M059J (cell line): ENCODE measurements at regions not wholly inside any gene's neighbourhood (a gene's known extent, or its start where the extent isn't known, plus 50 kb on each side); places are given as distances from the start of the nearest gene placed in this dataset.
"Not testable (repeated sequence)": the region's sequence is repeated elsewhere in the genome, so short reads cannot be mapped to it uniquely, and the experiment has no call there.

ENCODE experiments used
- DNase-seq: peaks from one replicate; pipeline ENCODE4 v3.0.0-alpha.2; 2012; ENCODE audit warnings: low read depth

DNA sequence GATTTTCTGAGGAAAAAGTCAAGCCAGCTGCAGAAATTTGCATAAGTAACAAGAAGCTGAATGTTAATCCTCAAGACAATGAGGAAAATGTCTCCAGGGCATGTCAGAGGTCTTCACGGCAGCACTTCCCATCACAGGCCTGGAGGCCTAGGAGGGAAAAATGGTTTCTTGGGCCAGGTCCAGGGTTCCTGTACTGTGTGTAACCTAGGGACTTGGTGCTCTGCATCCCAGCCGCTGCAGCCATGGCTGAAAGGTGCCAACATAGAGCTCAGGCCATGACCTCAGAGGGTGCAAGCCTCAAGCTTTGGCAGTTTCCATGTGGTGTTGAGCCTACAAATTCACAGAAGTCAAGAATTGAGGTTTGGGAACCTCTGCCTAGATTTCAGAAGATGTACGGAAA lies 144.1 kb downstream of the AKR1D1 start:
- DNase-seq = not testable (repeated sequence)

DNA sequence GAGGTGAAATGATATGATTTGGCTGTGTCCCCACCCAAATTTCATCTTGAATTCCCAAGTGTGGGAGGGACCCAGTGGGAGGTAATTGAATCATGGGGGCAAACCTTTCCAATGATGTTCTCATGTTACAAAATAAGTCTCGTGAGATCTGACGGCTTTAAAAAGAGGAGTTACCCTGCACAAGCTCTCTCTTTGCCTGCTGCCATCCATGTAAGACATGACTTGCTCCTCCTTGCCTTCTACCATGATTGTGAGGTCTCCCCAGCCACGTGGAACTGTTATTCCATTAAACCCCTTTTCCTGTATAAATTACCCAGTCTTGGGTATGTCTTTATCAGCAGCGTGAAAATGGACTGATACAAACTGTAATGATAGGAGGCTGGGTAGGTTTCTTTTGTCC lies 145.1 kb downstream of the AKR1D1 start:
- DNase-seq = not testable (repeated sequence)

DNA sequence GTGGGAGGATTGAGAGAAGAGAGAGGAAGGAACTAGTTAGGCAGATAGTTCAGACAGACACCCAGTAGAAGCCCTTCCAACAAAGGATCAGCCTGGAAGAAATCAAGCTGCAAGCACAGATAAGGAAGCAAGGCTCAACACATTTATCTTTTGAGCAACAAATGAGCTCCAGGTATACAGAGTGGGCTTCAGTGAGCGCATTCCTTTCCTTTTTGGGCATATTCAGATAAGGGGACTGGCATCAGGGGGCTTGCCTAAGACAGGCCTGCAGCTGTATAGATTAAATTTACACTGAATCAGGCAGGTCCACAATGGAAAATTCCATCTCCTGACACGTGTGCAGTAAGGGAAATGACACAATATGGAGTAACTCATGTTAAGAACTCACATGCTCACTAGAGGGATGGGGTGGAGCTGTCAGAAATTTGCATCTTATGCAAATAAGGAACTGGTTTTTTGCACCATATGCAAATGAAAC lies 147.2 kb downstream of the AKR1D1 start:
- no peak for DNase-seq

DNA sequence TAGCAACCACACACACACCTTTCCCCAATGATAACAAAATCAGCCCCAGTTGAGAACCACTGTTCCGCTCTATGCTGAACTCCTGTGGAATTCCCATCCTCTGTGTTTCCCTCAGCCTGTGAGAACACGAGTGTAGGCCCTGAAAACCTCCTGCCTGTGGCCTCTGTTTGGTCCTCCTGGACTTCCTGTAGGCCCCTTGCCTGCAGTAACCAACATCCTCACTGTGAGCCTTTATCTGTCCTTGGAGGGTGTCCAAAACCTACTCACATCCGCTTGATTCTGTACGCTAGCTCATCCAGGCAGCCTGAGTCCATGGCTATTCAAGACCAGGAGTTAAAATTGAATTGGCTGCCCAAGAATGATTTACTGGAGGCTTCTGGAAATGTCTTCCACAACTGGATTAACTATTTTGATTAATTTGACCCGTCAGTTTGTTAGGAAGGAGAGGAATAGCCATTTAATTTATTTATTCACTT lies 149.8 kb downstream of the AKR1D1 start:
- peak; percentile 76 for DNase-seq

DNA sequence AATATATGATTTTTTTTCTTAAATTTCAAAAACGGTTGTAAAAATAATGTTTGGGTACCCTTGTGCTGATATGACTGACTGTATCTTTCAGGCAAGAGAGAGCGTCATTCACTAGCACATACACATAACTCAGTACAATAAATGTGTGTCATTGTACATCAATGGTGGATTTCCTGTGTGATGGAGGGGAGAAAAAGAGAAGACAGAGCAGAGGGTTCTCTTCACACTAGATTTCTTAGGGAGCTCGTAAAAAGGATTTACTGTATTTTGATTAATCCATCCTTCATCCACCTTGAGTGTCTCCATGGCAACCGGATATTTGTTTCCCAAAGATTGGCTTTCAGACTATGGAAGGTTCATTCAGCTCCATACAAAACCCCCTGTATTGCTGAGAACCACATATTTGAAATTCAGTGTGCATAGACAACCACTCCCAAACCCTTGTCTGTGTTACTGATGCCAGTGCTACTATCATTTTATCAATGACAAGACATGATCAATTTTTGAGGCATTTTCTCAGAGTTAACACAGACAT lies 150.6 kb downstream of the AKR1D1 start:
- DNase-seq = no peak

DNA sequence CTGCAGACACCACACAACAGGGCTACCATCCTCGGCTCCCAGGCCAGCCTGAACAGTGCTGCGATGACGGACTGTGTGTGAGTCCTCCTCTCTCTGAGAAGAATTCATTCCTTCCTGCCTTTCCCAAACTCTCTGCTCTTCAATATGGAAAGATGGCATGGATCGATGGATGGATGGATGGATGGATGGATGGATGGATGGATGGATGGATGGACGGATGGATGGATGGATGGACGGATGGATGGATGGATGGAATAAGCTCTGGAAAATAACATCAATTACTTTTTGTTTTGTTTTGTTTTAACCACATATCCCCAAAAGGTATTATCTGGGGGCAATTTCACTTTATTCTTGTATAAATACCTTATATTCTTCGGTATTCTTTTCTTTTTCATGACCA lies 151.9 kb downstream of the AKR1D1 start:
- DNase-seq = no peak

DNA sequence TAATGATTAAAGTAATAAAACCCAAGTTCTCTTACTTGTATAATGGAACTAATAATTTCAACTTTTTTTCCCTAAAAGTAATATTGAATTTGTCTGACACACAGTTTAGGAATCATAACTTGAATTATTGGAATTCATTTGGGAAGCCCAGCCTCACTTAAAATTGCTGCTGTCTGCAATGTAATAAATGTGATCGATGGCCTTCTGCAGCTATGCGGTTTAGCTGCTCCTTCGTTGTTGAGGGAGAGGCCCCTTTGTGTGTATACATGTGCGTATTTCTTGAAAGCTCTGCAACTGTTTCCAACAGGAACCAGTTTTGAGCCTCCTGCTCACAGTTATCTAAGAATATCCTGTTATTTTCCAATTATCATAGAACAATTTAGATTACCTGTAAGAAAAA lies 152.5 kb downstream of the AKR1D1 start:
- DNase-seq = no peak

DNA sequence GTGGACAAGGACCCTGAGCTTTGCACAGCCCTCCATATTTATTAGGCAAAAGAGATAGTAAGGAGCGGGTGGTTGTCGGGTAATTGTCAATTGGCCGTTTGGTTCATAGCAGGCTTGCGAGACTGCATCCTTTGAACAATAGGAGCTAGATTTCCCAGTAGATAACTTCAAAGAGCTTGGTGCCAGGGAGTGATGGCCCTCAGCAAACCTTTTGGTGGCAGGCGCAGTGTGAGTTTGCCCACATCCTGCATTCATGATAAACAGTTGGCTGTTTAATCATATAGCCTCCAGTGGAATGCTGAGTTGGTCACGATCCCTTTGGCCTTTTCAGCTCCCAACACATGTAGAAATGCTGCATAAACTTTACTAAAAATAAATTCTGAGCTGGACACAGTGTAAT lies 156.9 kb downstream of the AKR1D1 start:
- DNase-seq = peak; percentile 38

DNA sequence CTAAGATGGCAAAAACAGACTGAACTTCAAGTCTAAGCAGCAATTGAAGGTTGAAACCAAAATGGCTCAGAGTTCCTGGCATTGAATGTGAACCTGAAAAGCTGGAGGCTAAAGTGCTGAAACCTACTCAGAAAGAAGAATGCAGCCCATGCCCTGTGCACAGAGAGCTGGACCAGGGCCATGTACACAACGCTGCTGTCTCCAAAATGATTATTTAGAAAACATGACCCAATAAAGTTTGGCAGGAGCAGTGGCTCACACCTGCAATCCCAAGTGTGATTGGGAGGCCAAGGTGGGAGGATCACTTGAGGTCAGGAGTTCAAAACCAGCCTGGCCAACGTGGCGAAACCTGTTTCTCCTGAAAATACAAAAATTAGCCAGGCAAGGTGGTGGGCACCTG lies 158.9 kb downstream of the AKR1D1 start:
- peak; percentile 27 for DNase-seq

DNA sequence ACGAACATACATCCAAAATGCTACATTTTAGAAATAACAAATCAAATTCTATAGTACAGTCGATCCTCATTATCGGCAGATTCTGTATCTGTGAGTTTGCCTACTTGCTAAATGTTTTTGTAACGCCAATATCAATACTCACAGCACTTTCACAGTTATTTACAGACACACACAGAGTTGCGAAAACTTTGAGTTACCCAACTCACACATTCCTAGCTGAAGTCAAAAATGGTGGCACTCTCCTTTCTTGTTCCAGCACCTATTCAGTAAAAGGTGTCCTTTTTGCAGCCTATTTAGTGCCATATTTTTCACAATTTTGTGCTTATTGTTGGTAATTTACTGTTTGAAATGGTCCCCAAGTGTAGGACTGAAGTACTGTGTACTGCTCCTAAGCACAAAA lies 161.7 kb downstream of the AKR1D1 start:
- no peak for DNase-seq

DNA sequence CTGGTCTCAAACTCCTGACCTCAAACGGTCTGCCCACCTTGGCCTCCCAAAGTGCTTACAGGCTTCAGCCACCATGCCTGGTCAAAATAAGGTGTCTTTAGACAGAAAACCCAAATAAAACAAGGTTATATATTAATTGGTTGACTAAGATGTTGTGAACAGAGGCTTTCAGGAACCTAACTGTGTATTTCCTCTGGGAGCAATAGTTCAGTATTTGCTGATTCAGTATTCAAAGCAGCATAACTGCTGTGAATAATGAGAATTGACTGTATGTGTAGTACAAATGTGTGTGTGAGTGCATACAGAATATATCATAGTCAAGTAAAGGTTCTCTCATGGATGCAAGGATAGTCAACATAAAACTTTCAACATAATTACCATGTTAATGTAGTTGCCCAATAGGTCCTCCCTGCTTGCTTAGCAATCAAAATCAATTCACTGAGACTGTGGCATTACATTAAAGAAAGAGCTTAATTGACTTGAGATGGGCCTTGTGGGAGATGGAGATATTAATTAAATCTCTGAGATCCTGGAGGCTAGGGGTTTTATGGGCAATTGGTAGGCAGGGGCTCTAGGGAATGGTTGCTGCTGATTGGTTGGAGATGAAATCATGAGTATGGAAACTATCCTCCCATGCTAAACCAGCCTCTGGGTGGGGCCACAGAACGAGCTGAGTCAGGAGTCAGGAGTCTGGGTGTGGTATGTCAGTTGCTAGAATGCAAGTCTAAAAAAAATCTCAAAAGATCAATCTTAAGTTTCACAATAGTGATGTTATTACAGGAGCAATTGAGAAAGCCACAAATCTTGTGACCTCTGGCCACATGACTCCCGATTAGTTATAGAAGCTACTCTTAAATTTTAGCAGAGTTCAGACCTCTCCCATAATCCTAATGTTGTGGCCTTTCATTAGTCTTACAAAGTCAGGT lies 162.7 kb downstream of the AKR1D1 start:
- peak; percentile 9 for DNase-seq

DNA sequence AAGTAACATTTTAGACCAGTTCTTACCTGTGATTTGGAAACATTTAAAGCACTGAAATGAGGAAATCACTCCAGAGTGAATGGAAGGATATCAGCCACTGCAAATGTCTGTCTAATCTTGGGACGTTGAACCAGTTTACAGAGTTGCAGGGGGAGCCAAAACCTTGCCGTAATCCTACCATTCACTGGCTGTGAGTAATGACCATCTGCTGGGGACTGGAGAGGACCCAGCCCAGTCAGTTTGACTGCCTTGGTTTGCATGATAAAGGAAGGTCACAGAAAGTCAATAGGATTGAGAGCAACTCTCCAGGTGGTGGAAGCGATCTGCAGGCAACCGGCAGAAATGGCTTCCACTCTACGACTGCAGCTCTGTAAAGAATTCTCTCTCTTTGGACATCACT lies 167.2 kb downstream of the AKR1D1 start:
- DNase-seq = peak; percentile 52

DNA sequence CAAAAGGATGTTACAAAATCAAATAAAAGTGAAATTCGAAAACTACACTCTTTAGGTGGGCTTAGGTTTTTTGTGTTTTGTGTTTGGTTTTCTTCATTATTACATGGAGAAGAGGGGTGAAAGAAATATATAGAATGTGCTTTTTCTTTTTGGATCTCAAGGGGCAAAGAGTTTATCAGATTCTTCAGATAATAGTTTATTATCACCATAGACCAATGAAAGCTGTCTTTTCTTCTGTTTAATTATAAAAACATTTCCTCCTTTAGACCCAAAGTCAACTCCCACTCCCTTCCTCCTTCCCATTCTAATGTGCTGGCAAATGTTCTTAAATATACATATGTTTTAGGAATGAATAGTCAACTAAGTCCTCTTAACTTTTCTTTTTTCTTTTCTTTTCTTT lies 167.6 kb downstream of the AKR1D1 start:
- no peak for DNase-seq

DNA sequence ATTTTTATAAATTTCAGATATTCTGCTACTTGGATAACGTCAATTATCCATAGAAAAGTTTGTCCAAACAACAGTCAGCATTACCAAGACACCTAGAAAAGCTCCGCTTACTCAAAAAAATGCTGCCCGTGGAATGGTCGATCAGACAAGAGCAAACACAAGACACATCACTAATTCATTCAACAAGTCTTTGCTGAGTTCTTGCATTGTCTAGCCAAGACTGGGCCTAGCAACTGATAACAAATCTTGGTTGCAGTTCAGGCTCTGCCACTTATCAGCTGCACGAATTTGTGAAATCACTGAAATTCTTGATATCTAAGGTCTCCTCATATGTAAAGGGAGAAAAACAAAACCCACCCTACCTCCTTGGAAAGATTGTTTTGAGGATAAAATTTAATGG lies 168.3 kb downstream of the AKR1D1 start:
- no peak for DNase-seq

DNA sequence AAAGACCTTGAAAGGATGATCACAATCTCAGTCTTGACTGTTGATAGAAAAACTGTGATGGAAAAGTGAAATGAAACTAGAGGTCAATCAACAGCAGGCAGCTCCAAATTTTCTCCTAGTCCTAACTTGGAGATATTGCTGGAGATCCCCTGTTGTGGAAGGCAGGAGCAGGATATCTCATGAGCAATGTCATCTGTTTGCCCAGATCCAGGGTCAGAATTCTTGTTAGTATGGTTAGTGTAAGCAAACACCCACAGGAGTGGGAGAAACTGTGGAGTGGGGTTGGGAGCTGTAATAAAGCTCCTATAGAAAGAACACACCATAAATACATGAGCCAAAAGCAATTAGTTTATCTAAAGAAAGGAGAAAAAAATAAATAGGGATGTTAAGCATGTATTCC lies 169.0 kb downstream of the AKR1D1 start:
- DNase-seq = no peak

DNA sequence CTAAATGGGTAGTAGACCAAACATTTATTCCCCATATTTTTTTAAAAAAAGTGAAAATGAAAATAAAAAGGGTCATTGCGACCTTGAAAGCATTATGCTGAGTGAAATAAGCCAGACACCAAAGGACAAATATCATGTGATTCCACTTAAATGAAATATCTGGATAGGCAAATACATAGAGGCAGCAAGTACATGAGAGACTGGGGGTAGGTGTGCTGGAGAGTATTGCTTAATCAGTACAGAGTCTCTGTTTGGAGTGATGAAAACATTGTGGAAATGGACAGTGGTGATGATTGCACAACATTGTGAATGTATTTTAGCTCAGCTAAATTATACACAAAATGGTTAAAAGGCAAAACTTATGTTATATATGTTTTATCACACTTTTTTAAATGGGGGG lies 169.4 kb downstream of the AKR1D1 start:
- no peak for DNase-seq

DNA sequence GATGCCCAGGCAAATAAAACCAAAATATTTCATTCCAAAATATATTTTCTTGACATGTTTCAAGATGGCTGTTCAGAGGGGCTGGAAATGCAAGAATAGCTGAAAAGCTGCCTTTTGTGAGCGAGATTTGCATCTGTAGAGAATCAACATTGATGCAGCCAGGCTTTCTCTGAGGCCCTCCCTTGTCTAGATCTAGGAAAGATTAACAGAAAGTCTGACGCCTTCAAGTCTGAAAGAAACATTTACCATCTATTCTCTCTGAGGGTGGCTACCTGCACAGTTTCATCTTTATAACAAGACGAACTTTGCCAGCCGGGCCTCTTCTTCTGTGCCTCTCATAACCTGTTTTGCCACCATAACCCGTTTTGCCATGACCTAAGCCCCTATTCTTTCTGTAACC lies 170.2 kb downstream of the AKR1D1 start:
- DNase-seq = no peak

DNA sequence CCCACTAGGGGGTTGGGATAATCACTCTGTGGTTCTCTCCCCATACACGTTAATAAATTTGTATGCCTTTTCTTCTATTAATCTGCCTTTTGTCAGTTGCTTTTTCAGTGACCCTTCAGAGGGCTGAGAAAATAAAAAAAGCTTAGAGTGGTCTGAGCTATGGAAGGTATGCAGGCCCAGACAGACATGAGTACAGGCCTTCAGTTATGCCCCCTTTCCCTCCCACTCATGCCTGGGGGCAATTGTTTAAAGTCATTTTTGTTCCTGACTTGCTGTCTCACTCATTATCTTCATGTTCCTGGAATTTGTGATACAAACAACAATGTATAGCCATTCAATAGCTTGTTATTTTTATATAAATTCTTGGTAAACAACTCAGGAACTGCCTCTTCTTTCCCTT lies 170.8 kb downstream of the AKR1D1 start:
- DNase-seq = no peak

DNA sequence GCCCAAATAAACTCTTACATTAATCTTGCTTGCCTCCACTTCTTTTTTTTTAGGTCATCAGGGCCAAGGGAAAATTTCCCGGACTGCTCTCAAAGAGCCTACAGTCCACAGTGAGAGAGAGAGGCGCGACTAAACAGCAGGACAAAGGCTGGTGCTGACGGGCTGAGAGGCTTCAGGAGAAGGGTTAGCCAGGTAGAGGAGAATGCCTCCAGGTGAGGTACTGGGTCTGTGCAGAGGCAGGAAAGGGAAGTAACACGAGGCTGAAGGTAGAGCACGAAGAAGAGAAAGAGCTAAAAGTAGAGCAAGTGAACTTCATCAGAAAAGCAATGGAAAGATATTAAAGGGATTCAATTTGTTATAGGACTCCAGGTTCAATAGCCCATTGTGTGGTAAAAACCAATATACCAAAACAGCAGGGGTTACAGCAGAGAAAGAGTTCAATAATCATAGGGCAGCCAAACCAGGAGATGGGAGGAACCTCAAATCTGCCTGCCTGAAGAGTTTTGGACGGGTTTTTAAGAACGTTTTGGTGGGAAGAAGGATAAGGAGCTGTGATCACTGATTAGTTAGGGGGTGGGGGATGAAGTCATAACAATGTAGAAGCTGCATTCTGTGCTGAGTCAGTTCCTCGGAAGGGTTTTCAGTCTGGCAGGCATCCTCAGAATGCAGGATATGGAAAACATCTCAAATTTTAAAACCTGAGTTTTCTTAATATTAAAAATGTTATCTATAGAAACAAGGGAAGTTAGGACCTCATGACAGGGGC lies 171.5 kb downstream of the AKR1D1 start:
- peak; percentile 34 for DNase-seq

DNA sequence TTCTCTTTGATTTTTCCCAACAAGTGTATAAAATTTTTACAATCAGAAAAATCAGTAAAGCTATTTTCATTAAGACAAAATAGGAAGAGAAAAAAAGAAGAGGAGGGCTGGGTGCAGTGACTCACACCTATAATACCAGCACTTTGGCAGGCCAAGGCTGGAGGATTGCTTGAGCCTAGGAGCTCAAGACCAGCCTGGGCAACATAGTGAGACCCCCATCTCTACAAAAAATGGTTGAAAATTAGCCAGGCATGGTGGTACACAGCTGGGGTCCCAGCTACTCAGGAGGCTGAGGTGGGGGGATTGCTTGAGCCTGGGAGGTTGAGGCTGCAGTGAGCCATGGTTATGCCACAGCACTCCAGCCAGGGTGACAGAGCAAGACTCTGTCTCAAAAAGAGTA lies 172.3 kb downstream of the AKR1D1 start:
- peak; percentile 19 for DNase-seq

DNA sequence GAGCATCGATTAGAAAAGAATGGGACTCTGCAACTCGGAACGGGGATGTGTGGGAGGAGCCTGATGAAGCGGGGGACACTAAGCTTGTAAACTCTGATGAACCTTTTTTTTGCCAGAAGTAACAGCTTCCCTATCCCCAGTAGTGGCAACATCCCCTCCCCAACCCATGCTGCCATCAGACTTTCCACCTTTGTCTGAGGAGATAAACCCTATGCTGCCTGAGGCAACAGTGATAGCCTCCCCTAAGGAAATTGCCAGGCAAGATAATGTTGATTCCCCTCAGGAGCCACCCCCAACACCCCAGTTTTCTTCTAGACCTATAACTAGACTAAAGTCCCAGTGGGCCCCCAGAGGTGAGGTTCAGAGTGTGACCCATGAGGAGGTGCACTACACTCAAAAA lies 173.7 kb downstream of the AKR1D1 start:
- DNase-seq = no peak

DNA sequence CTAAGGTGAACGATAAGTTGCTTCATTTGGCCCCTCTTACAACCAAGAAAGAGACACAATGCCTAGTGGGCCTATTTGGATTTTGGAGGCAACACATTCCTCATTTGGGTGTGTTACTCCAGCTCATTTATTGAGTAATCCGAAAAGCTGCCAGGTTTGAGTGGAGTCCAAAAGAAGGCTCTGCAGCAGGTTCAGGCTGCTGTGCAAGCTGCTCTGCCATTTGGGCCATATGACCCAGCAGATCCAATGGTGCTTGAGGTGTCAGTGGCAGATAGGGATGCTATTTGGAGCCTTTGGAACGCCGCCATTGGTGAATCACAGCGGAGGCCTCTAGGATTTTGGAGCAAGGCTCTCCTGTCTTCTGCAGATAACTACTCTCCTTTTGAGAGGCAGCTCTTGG lies 176.4 kb downstream of the AKR1D1 start:
- DNase-seq = peak; percentile 14

DNA sequence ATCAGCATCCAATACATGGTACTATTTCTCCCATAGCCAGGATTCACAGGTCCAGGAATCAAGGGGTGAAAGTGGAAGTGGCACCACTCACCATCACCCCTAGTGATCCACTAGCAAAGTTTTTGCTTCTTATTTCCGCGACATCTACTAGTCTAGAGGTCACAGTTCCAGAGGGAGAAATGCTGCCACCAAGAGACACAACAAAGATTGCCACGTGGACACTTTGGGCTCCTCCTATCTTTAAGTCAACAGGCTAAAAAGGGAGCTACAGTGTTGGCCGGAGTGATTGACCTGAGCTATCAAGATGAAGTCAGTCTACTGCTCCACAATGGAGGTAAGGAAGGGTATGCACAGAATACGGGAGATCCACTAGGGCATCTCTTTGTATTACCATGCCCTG lies 178.2 kb downstream of the AKR1D1 start:
- no peak for DNase-seq
